Mammary epithelial cell (primary cell): ENCODE measurements at regions not wholly inside any gene's neighbourhood (a gene's known extent, or its start where the extent isn't known, plus 50 kb on each side); places are given as distances from the start of the nearest gene placed in this dataset.
"Not testable (repeated sequence)": the region's sequence is repeated elsewhere in the genome, so short reads cannot be mapped to it uniquely, and the experiment has no call there.

Experiments used
- EZH2 ChIP-seq: IDR thresholded peaks from 2 replicates; pipeline ENCODE4 v1.6.1; 2012; ENCODE audit warnings: low read length, inconsistent platforms, borderline replicate concordance
- TF ChIP-seq, protein P1 (sequence below), 2 donors: IDR thresholded peaks in 1 of 2; conservative IDR thresholded peaks in 1 of 2; 2 replicates each; pipeline ENCODE4 v1.5.1; 2011 to 2012; ENCODE audit warnings: inconsistent platforms in 2 of 2, low read length in 2 of 2, mild to moderate bottlenecking in 2 of 2, control low read depth in 1 of 2, low read depth in 1 of 2; ENCODE audit not compliant: insufficient read depth in 1 of 2; ENCODE audit errors: extremely low read depth in 1 of 2

DNA sequence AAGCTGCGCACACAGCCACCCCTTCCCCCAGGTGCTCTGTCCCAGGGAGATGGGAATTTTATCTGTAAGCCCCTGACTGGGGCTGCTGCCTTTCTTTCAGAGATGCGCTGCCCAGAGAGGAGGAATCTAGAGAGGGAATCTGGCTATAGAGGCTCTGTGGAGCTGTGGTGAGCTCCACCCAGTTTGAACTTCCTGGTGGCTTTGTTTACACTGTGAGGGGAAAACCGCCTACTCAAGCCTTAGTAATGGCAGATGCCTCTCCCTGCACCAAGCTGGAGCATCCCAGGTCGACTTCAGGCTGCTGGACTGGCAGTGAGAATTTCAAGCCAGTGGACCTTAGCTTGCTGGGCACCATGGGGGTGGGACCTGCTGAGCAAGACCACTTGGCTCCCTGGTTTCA, 235.2 kb upstream of the GLRA1 start:
- TF ChIP-seq, protein P1, sequence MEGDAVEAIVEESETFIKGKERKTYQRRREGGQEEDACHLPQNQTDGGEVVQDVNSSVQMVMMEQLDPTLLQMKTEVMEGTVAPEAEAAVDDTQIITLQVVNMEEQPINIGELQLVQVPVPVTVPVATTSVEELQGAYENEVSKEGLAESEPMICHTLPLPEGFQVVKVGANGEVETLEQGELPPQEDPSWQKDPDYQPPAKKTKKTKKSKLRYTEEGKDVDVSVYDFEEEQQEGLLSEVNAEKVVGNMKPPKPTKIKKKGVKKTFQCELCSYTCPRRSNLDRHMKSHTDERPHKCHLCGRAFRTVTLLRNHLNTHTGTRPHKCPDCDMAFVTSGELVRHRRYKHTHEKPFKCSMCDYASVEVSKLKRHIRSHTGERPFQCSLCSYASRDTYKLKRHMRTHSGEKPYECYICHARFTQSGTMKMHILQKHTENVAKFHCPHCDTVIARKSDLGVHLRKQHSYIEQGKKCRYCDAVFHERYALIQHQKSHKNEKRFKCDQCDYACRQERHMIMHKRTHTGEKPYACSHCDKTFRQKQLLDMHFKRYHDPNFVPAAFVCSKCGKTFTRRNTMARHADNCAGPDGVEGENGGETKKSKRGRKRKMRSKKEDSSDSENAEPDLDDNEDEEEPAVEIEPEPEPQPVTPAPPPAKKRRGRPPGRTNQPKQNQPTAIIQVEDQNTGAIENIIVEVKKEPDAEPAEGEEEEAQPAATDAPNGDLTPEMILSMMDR (conservative IDR thresholded peaks at IDR 0.05 in 1 of 2, IDR thresholded peaks at IDR 0.05 in 1 of 2; ENCODE audit: extremely low read depth in 1 of 2, insufficient read depth in 1 of 2, low read depth in 1 of 2, low read length in 2 of 2): not testable (repeated sequence)
- not testable (repeated sequence) for TF ChIP-seq EZH2
